ENCODE measurements at regions not wholly inside any gene's neighbourhood (a gene's known extent, or its start where the extent isn't known, plus 50 kb on each side); places are given as distances from the start of the nearest gene placed in this dataset.
A peak's percentile ranks its signal among the peaks of the same experiment; 100 is the strongest.

- Histone ChIP-seq H3K36me3 (ENCODE audit: control insufficient read depth, insufficient read depth, low read length) (no peaks in the 10 kb centered on the region), H3K4me1 (ENCODE audit: control insufficient read depth, insufficient read depth, low read length) (no peaks in the 10 kb centered on the region), H3K9me3 (ENCODE audit: control insufficient read depth, insufficient read depth, low read length) (no peaks in the 10 kb centered on the region), H3K27ac (ENCODE audit: low read depth, low read length) (no peak overlapping the region), H3K4me3 (ENCODE audit: low read depth, low read length) (no peak overlapping the region), H3K27me3 (ENCODE audit: control insufficient read depth, insufficient read depth, low read length) (no peaks in the 10 kb centered on the region)
- WGBS (ENCODE audit: insufficient coverage), result 93% methylated on average over 3 of the region's 8 CpGs
- DNase-seq (ENCODE audit: low read depth in 4 of 6, low spot score in 6 of 6), result no peak
Measured at GRCh38 chr7:13454916-13455592, 534.4 kb downstream of the ETV1 start.

DNA sequence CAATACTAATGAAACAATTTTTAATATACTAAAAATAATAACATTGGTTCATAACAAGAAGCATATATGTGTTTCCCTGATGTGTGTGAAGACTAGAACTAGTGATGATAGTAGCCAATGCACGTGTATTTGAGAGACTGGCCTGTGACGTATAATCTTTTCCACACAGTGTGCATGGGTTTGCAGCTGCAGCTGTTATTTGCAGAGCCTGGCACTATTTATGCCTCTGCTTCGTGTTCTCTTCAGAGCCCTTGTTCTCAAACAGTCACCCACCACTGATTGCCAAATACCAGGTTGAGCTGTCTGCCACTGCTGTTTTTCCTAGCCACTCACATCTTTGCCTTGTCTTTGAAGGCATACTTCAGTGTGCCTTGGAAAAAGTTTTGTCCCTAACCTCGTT is 531.7 kb downstream of the ETV1 start:
- H3K4me3 ChIP-seq (ENCODE audit: low read depth, low read length), result no peak overlapping the region
- H3K4me1 ChIP-seq (ENCODE audit: control insufficient read depth, insufficient read depth, low read length), result no peaks in the 10 kb centered on the region
- no peaks in the 10 kb centered on the region for H3K27me3 ChIP-seq (ENCODE audit: control insufficient read depth, insufficient read depth, low read length)
- no peaks in the 10 kb centered on the region for H3K36me3 ChIP-seq (ENCODE audit: control insufficient read depth, insufficient read depth, low read length)
- peak in 2 of 6 donors; percentile 13 to 40 for DNase-seq (ENCODE audit: low read depth in 4 of 6, low spot score in 6 of 6)
- H3K27ac ChIP-seq (ENCODE audit: low read depth, low read length), result no peak overlapping the region
- no peaks in the 10 kb centered on the region for H3K9me3 ChIP-seq (ENCODE audit: control insufficient read depth, insufficient read depth, low read length)
- WGBS (ENCODE audit: insufficient coverage), result 73% methylated on average over 3 of the region's 4 CpGs

- Histone ChIP-seq H3K4me3 (ENCODE audit: low read depth, low read length) (no peak overlapping the region), H3K27ac (ENCODE audit: low read depth, low read length) (no peak overlapping the region), H3K36me3 (ENCODE audit: control insufficient read depth, insufficient read depth, low read length) (no peaks in the 10 kb centered on the region), H3K9me3 (ENCODE audit: control insufficient read depth, insufficient read depth, low read length) (no peaks in the 10 kb centered on the region), H3K4me1 (ENCODE audit: control insufficient read depth, insufficient read depth, low read length) (no peaks in the 10 kb centered on the region), H3K27me3 (ENCODE audit: control insufficient read depth, insufficient read depth, low read length) (no peaks in the 10 kb centered on the region)
- 26% methylated on average over 4 of the region's 7 CpGs for WGBS (ENCODE audit: insufficient coverage)
- DNase-seq (ENCODE audit: low read depth in 4 of 6, low spot score in 6 of 6), result peak in 4 of 6 donors; percentile 9 to 88 (median 57)
Measured at GRCh38 chr7:13466874-13467547, 522.5 kb downstream of the ETV1 start.

- H3K4me3 ChIP-seq (ENCODE audit: low read depth, low read length), result no peak overlapping the region
- 100% methylated on average over 1 of the region's 2 CpGs for WGBS (ENCODE audit: insufficient coverage)
- H3K4me1 ChIP-seq (ENCODE audit: control insufficient read depth, insufficient read depth, low read length), result no peaks in the 10 kb centered on the region
- no peaks in the 10 kb centered on the region for H3K27me3 ChIP-seq (ENCODE audit: control insufficient read depth, insufficient read depth, low read length)
- no peaks in the 10 kb centered on the region for H3K36me3 ChIP-seq (ENCODE audit: control insufficient read depth, insufficient read depth, low read length)
- no peak for DNase-seq (ENCODE audit: low read depth in 4 of 6, low spot score in 6 of 6)
- H3K9me3 ChIP-seq (ENCODE audit: control insufficient read depth, insufficient read depth, low read length), result no peaks in the 10 kb centered on the region
- no peak overlapping the region for H3K27ac ChIP-seq (ENCODE audit: low read depth, low read length)
Measured at GRCh38 chr7:13476881-13477444, 512.5 kb downstream of the ETV1 start.

DNA sequence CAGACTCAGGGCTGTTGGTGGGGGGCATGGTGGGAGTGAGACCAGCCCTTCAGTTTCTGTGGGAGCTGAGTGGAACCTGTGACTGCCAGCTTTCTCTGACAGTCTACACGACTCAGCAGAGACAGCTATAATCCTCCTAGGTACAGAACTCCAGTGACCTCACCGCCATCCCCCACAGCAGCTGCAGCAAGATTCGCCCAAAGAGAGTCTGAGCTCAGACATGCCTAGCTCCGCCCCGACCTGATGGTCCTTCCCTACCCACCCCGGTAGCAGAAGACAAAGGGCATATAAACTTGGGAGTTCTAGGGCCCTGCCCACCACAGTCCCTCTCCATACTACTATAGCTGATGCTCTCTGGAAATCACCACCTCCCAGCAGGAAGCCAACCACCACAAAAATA is 500.1 kb downstream of the ETV1 start:
- H3K36me3 ChIP-seq (ENCODE audit: control insufficient read depth, insufficient read depth, low read length), result no peaks in the 10 kb centered on the region
- H3K27me3 ChIP-seq (ENCODE audit: control insufficient read depth, insufficient read depth, low read length), result no peaks in the 10 kb centered on the region
- 81% methylated on average over 6 of the region's 6 CpGs for WGBS (ENCODE audit: insufficient coverage)
- no peak for DNase-seq (ENCODE audit: low read depth in 4 of 6, low spot score in 6 of 6)
- peaks cover 2% of the 10 kb centered on the region for H3K9me3 ChIP-seq (ENCODE audit: control insufficient read depth, insufficient read depth, low read length)
- H3K4me1 ChIP-seq (ENCODE audit: control insufficient read depth, insufficient read depth, low read length), result no peaks in the 10 kb centered on the region
- H3K4me3 ChIP-seq (ENCODE audit: low read depth, low read length), result no peak overlapping the region
- no peak overlapping the region for H3K27ac ChIP-seq (ENCODE audit: low read depth, low read length)

- Histone ChIP-seq H3K27ac (ENCODE audit: low read depth, low read length) (no peak overlapping the region), H3K9me3 (ENCODE audit: control insufficient read depth, insufficient read depth, low read length) (no peaks in the 10 kb centered on the region), H3K36me3 (ENCODE audit: control insufficient read depth, insufficient read depth, low read length) (no peaks in the 10 kb centered on the region), H3K27me3 (ENCODE audit: control insufficient read depth, insufficient read depth, low read length) (no peaks in the 10 kb centered on the region), H3K4me3 (ENCODE audit: low read depth, low read length) (no peak overlapping the region), H3K4me1 (ENCODE audit: control insufficient read depth, insufficient read depth, low read length) (no peaks in the 10 kb centered on the region)
- no peak for DNase-seq (ENCODE audit: low read depth in 4 of 6, low spot score in 6 of 6)
Measured at GRCh38 chr7:13496976-13497375, 492.5 kb downstream of the ETV1 start.

DNA sequence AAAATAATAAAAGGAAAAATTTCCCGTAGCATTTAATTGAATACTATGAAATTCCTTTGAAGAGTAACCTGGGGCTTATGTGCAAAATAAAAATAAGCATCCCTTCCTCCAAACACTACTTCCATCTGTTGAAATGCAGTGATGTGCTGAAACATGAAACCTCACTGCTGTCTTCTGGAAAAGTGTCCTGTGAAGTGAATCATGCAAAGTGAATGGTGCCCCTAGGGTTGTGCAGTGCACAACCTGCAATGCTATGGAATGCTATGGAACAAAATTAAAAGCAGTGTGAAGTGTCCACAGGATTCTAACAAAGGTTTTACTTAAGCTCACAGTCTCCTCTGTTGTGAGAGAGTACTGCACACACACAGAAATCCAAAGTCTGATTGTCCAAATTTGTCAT is 480.9 kb downstream of the ETV1 start:
- Histone ChIP-seq H3K27ac (ENCODE audit: low read depth, low read length) (no peak overlapping the region), H3K9me3 (ENCODE audit: control insufficient read depth, insufficient read depth, low read length) (peaks cover 3% of the 10 kb centered on the region)
- no CpG with 5 or more reads among the region's 1 CpG for WGBS (ENCODE audit: insufficient coverage)

DNA sequence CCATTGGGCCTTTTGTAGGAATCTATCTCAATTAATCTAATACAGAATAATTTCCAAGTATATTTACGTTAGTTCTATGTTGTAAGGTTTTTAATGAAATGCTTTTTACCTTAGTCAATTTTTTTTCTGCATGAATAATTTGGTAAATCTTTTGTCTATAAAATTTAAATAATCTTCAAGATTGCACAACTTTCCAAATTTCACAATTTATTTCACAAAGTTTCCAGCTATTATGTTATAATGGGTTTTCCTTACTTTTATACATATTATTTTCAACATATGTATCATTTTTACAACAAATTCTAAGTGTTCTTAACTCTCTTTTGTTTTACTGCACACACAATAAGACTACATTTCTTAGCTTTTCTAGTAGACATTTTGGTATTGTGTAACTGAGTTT is 470.7 kb downstream of the ETV1 start:
- no peak overlapping the region for H3K27ac ChIP-seq (ENCODE audit: low read depth, low read length)
- no peak for DNase-seq (ENCODE audit: low read depth in 4 of 6, low spot score in 6 of 6)
- H3K4me1 ChIP-seq (ENCODE audit: control insufficient read depth, insufficient read depth, low read length), result no peaks in the 10 kb centered on the region
- no peaks in the 10 kb centered on the region for H3K36me3 ChIP-seq (ENCODE audit: control insufficient read depth, insufficient read depth, low read length)
- no CpG with 5 or more reads among the region's 1 CpG for WGBS (ENCODE audit: insufficient coverage)
- H3K4me3 ChIP-seq (ENCODE audit: low read depth, low read length), result no peak overlapping the region
- H3K27me3 ChIP-seq (ENCODE audit: control insufficient read depth, insufficient read depth, low read length), result no peaks in the 10 kb centered on the region
- no peaks in the 10 kb centered on the region for H3K9me3 ChIP-seq (ENCODE audit: control insufficient read depth, insufficient read depth, low read length)

More for the DNA sequence above, 480.9 kb downstream of the ETV1 start:
- Histone ChIP-seq H3K4me3 (ENCODE audit: low read depth, low read length) (no peak overlapping the region), H3K36me3 (ENCODE audit: control insufficient read depth, insufficient read depth, low read length) (no peaks in the 10 kb centered on the region), H3K4me1 (ENCODE audit: control insufficient read depth, insufficient read depth, low read length) (no peaks in the 10 kb centered on the region), H3K27me3 (ENCODE audit: control insufficient read depth, insufficient read depth, low read length) (no peaks in the 10 kb centered on the region)
- no peak for DNase-seq (ENCODE audit: low read depth in 4 of 6, low spot score in 6 of 6)

- H3K36me3 ChIP-seq (ENCODE audit: control insufficient read depth, insufficient read depth, low read length), result no peaks in the 10 kb centered on the region
- H3K9me3 ChIP-seq (ENCODE audit: control insufficient read depth, insufficient read depth, low read length), result no peaks in the 10 kb centered on the region
- no peaks in the 10 kb centered on the region for H3K4me1 ChIP-seq (ENCODE audit: control insufficient read depth, insufficient read depth, low read length)
- H3K27ac ChIP-seq (ENCODE audit: low read depth, low read length), result no peak overlapping the region
- DNase-seq (ENCODE audit: low read depth in 4 of 6, low spot score in 6 of 6), result no peak
- H3K4me3 ChIP-seq (ENCODE audit: low read depth, low read length), result no peak overlapping the region
- no peaks in the 10 kb centered on the region for H3K27me3 ChIP-seq (ENCODE audit: control insufficient read depth, insufficient read depth, low read length)
Measured at GRCh38 chr7:13524076-13524475, 465.4 kb downstream of the ETV1 start.
